GM18502 (cell line): ENCODE measurements at regions not wholly inside any gene's neighbourhood (a gene's known extent, or its start where the extent isn't known, plus 50 kb on each side); places are given as distances from the start of the nearest gene placed in this dataset.
"Not testable (repeated sequence)": the region's sequence is repeated elsewhere in the genome, so short reads cannot be mapped to it uniquely, and the experiment has no call there.

Experiments used
- ATAC-seq: cut with Tn5 transposase; IDR thresholded peaks from one replicate; pipeline ENCODE4 v1.9.1; 2021; ENCODE audit warnings: mild to moderate bottlenecking; ENCODE audit not compliant: unreplicated experiment, poor library complexity

- ATAC-seq, result no peak
Observed at GRCh38 chr6:166809721-166810120, 146.6 kb downstream of the RNASET2 start.

GRCh38 chr6:166806962-166807757 is 149.2 kb downstream of the RNASET2 start:
- ATAC-seq, result no peak

- ATAC-seq, result no peak
Observed at GRCh38 chr6:166806217-166806838, 150.0 kb downstream of the RNASET2 start.

- ATAC-seq, result no peak
Observed at GRCh38 chr6:166803471-166803870, 152.9 kb downstream of the RNASET2 start.

- no peak for ATAC-seq
Observed at GRCh38 chr6:166802401-166802800, 153.9 kb downstream of the RNASET2 start.

GRCh38 chr6:166800137-166800536 is 156.2 kb downstream of the RNASET2 start:
- no peak for ATAC-seq

GRCh38 chr6:166798652-166799051 is 157.7 kb downstream of the RNASET2 start:
- ATAC-seq, result no peak

GRCh38 chr6:166796610-166797009 is 159.7 kb downstream of the RNASET2 start:
- no peak for ATAC-seq

GRCh38 chr6:166795879-166796278 is 160.5 kb downstream of the RNASET2 start:
- ATAC-seq, result no peak

- ATAC-seq, result not testable (repeated sequence)
Observed at GRCh38 chr6:166790808-166791207, 163.8 kb upstream of the RPS6KA2 start.

- ATAC-seq, result not testable (repeated sequence)
Observed at GRCh38 chr6:166788846-166789529, 161.9 kb upstream of the RPS6KA2 start.

- ATAC-seq, result peak; percentile 55
Observed at GRCh38 chr6:166786704-166787293, 159.7 kb upstream of the RPS6KA2 start.

- ATAC-seq, result no peak
Observed at GRCh38 chr6:166785131-166785530, 158.1 kb upstream of the RPS6KA2 start.

- no peak for ATAC-seq
Observed at GRCh38 chr6:166784691-166785090, 157.6 kb upstream of the RPS6KA2 start.

- ATAC-seq, result no peak
Observed at GRCh38 chr6:166782520-166782919, 155.5 kb upstream of the RPS6KA2 start.

- ATAC-seq, result no peak
Observed at GRCh38 chr6:166781331-166781730, 154.3 kb upstream of the RPS6KA2 start.

GRCh38 chr6:166779963-166780683 is 153.1 kb upstream of the RPS6KA2 start:
- no peak for ATAC-seq

GRCh38 chr6:166779381-166779780 is 152.3 kb upstream of the RPS6KA2 start:
- no peak for ATAC-seq

GRCh38 chr6:166778776-166779175 is 151.7 kb upstream of the RPS6KA2 start:
- no peak for ATAC-seq

GRCh38 chr6:166778046-166778445 is 151.0 kb upstream of the RPS6KA2 start:
- no peak for ATAC-seq
